Activated CD8-positive, alpha-beta memory T cell treated with anti-CD3 and anti-CD28 coated beads for 36 hours (primary cell): ENCODE measurements at regions not wholly inside any gene's neighbourhood (a gene's known extent, or its start where the extent isn't known, plus 50 kb on each side); places are given as distances from the start of the nearest gene placed in this dataset.

Experiments used
- CTCF ChIA-PET: fragments of 350-600 bp; sonication (Branson Sonifier 250); formaldehyde crosslinking; loops from one replicate; lab custom pipeline; 2021; ENCODE audit warnings: antibody characterized with exemption; lab: Charles Lee
- POLR2A ChIA-PET: fragments of 350-600 bp; sonication (Branson Sonifier 250); formaldehyde crosslinking; loops from one replicate; lab custom pipeline; 2021; ENCODE audit warnings: antibody characterized with exemption; lab: Charles Lee

DNA sequence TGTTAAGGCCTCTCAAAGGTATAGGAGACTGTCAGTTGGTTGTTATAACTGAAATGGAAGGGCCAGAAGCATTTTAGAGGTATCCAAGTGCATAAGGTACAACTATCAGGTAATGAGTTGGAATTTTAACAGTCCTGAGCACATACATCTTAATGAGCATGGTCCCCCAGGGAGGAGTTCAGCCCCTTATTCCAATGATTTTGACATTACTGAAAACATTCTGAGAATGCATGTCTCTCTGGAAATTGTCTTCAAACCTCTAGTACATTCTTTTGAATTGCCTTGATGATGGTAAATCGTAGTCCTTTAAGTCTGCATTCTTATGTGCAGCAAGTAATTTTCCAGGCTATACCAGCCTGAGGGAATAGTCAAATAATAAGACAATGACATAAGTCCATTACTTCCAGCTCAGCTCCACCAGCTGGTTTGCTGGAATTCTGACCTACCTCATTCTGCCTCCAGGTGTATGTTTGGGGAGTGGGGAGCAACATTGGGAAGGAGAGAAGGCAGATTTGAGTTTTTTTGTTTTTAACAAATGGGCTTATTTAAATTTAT, 239.2 kb downstream of the MSRB3 start:
- ChIA-PET POLR2A (no interaction called here), CTCF (no interaction called here)

DNA sequence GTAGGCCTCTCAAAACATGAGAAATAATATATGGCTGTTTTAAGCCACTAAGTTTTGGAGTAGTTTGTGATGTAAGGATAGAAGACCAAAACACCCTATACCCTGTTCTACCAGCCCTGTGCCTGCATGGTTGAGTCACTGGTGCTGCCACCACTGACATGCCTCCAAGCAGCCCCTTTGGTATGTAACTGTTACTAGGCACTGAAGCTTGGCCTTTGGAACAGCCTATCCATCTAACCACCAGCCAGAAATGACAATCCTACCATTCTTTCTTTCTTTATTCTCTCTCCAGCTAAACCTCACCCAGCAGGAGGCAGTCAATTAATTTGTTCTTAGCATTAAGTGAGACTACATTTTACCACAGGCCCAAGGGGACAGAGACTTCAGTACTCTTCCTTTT, 240.3 kb downstream of the MSRB3 start:
- ChIA-PET CTCF (no interaction called here), POLR2A (no interaction called here)

DNA sequence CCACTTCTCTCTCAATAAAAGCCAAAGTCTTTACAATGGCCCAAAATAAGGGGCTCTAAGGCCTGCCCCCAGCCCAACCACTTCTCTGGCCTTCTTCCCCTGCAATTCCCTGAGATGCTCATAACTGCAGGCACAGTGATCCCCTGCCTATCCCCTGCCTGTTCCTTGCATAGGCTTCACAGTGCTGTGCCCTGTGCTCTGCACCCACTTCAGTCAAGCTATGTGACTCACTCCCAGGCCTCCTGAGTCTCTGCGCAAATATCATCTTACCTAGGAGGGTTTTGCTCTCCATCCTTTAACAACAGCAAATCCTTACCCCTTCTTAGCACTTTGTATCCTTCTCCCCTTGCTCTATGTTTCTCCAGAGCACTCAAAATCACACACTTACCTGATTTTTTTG, 242.2 kb downstream of the MSRB3 start:
- CTCF ChIA-PET = no interaction called here
- POLR2A ChIA-PET = no interaction called here

DNA sequence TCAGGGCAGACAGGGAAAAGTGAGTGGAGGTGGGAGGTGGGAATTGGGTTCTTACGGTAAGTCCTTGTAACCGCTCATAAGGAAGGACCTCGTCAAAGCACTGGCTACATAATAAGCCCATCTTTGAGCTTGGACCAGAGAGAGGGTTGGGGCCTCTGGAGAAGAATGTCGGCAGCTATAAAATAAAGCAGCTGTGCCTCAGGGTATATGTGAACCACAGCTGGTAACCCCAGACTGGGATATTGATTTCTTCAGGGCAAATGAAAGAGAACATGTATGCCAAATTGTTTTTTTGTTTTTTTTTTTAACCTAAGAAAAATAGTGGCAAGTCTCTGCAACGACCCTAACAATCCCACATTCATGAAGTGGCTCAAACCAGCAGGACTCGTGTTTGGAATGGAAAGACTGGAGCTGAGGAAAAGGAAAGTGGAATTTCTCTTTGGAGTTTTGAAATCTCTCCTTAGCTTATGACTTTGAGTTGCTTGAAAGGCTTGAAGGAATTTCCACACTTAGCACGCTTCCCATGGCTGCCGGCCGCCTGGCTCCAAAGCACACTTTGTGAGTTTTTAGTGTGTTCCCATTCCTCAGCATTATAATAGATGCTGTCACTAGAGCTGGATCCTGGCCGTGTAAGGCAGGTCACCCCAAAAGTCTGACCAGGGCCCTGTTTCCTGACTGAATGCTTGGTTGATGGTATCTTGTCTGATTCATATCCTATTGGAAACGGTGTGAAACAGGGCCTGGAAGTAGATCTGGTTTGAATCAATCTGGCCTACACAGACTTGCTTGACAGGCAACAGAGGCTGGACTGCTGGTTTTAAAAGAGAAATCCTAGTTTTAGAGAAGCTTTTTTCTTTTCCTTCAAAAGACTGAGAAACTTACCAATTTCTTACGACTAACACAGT, 244.7 kb downstream of the MSRB3 start:
- ChIA-PET CTCF (no interaction called here), POLR2A (no interaction called here)

DNA sequence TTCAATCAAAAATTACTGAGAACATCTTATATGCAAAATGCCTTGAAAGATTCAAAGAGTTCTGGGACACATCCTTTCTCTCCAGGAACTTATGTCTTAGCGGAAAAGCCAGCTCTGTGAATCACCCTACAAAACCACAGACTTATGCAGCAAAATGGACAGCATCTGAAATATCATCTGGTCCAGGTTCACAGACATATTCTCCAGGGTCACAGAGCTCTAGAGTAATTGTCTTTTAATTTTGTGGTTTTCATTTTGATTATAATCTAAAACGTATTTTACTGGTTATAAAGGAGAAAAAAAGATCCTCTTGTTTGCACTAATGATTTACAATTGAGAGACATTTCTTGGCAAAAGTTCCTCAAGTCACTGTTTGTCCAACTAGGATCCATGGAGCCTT, 246.2 kb downstream of the MSRB3 start:
- CTCF ChIA-PET = no interaction called here

GRCh38 chr12:65525491-65526141, 247.1 kb downstream of the MSRB3 start:
- ChIA-PET CTCF (no interaction called here), POLR2A (no interaction called here)

More for the DNA sequence above, 246.2 kb downstream of the MSRB3 start:
- POLR2A ChIA-PET = no interaction called here

- ChIA-PET CTCF (no interaction called here), POLR2A (no interaction called here)
Observed at GRCh38 chr12:65526311-65526710, 247.8 kb downstream of the MSRB3 start.

- POLR2A ChIA-PET = no interaction called here
- CTCF ChIA-PET = no interaction called here
Observed at GRCh38 chr12:65528127-65528526, 249.6 kb downstream of the MSRB3 start.

DNA sequence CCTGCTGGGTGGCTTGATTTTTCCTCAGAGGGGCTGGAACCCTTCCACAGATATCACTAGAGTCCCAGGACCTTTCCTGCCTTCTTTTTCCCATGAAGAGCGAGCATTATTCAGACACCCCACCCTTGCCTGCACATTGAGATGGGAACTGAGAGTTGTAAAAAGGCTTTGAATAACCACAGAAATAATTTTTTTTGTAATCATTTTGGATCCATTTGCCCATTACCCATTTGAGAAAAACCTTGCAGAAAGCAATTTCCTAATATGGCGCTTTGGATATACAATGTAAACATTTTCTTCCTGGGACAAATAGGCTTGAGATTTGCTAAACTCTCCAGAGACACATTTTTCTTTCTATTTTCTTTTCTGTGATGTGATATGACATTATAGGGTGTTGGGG, 250.6 kb downstream of the MSRB3 start:
- POLR2A ChIA-PET = no interaction called here
- CTCF ChIA-PET = no interaction called here

DNA sequence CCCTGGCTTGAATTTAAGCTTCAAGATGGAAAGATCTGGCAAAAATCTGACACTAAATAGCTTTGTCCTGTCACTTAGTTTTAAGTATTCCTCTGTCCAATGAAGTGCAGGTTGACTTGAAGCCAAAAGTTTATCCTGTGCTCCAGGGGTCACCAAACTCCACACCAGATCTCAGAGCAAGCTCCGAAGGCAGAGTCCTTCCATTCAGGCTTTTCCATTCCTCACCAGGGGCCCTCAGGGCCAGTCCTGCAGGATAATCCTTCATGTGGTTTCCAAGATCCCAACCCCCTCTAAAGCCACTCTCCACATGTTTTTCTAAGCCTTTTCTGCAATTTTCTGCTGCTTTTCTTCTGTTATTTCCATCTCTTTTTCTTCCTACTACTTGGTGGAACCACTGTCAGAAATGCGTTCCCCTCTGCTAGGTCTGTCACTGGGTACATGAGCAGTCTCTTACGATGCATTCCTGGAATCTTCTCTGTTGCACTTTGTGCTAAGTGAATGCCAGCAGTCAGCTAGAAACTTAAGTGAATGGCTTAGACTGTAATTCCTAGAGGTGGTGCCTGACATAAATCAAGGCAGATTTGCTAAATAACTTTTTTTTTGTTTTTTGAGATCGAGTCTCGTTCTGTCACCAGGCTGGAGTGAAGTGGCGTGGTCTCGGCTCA, 251.4 kb downstream of the MSRB3 start:
- CTCF ChIA-PET = no interaction called here
- POLR2A ChIA-PET = no interaction called here

GRCh38 chr12:65532162-65532561, 253.7 kb downstream of the MSRB3 start:
- CTCF ChIA-PET = no interaction called here
- POLR2A ChIA-PET = no interaction called here

- ChIA-PET CTCF (no interaction called here), POLR2A (no interaction called here)
Observed at GRCh38 chr12:65532764-65533163, 254.3 kb downstream of the MSRB3 start.

DNA sequence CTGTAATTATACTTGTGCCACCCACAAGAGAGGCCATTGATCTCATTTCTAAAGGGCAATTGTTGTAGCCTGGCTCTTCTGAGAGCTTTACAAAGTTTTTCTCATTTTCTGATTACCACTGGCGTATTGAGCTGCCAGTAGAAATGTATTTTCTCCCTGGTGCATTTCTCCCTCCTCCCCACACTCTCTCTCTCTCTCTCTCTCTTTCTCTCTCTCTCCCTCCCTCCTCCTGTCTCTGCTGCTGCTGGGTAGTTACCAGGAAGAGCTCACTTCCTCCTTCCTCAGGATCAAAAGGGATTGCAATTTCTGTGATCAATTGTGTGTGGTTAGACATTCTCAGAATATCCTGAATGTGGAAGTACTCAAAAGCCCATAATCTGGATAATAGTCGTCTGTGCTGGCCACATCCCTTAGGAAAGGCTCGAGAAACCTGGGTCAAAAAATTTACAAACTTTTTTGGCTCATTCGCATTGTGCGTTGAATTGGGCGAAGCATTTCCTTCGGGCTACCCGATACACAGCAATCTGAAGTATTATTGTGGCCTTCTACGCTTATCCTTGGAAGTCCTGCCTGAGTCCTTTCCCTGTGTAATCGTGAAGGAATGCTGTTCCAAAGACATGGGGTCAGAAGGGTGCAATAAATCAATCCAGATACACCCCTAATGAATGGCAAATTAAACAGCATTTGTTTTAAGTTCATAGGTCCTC, 254.8 kb downstream of the MSRB3 start:
- POLR2A ChIA-PET = no interaction called here
- CTCF ChIA-PET = no interaction called here

DNA sequence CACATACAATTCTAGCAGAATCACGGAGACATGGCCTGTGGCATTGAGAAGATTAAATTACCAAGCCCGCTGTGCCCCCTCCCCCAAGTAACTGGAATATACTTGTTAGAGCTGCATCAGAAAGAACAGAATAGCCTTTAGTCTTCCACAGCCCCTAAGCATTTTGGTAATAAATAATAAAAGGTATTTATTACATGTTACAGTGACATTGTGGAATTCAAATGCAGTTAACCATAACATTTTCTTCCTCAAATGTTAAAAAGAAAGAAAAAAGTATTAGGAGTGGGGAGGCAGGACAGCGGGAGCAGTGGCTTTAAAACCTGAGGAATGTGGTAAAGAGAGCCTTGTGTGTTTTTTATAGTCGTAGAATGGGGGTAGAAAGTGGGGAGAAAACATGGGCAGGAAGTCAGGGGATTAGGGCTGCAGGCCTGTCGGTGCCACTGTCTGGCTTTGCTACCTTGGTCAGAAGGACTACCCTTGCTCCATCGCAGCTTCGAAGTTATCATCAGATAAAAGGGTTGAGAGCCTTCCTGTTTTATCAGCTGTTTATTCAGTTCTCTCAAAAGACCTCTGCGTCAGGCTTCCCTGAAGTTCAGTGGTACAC, 255.9 kb downstream of the MSRB3 start:
- CTCF ChIA-PET = no interaction called here
- POLR2A ChIA-PET = no interaction called here

DNA sequence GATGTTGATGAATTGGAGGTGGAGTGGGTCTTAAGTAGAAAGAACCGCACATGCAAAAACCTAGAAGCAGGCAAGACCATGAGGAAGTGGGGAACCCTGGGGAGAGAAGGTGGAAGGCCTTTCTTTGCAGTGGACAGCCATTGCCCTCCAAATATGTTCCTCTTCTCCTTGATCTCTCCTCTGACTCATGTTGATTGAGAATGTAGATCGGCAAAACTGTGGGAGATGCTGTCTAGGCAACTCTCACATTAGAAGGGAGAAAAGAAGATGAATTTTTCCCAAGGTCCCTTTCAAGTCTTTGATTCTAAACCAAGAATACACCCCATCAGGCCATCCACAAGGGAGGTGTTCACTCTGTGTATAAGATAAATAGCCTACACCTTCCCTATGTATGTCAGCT, 257.5 kb downstream of the MSRB3 start:
- ChIA-PET POLR2A (no interaction called here), CTCF (no interaction called here)

GRCh38 chr12:65536351-65536750, 257.9 kb downstream of the MSRB3 start:
- ChIA-PET POLR2A (no interaction called here), CTCF (no interaction called here)

DNA sequence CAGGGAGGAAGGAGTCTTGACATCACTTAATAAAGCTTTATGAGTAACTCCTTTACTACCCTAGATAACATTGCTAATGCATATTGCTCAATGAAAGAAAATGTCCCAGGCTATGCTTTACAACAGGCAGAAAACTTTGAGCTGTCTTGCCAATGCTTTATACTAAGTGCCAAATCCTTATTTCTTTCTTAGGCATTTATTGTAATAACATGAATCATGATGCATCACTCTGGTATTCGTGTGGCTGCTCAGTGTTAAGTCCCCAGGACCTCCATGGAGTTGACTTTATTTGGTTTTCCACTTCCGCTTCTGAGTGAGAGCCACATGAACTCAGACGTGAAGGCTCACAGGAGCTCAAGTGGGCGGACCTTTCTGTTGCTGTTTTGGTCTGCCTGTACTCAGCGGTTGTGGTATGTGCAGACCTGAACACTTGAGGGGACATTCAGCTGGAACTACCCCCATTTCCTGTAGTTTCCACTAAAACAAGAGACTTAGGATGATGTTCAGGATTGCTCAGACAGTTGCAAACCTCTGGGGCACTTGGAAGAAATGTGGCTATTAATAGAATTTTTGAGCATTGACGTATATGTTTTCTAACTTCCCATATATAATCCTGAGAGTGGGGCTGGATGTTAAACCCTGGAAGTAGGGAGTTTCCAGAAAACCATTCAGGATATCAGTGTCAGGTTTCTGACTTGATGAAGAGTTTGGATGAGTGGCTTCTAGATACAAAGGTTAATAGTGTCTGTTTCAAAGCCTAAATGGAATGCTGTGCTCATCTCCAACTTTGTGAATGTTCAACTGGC, 258.6 kb downstream of the MSRB3 start:
- ChIA-PET CTCF (no interaction called here), POLR2A (no interaction called here)

- ChIA-PET POLR2A (no interaction called here), CTCF (no interaction called here)
Observed at GRCh38 chr12:65537978-65538377, 259.5 kb downstream of the MSRB3 start.

DNA sequence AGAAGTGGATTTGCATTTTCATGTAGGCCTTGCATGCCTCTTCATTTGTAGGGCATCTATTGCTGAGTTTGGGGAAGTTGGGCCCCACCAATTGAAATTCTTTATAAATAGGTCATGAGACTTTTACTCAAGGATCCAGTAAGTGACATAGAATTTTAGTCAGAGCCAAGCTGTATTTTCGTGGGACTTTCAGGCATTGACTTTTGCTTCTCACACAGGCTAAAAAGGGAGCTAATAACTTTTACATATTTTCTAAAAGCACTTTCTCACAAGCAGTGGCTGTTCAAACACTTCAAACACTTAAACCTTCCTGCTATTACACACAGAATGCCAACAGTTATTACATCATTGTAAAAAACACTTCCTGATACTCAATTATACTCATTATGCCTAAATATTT, 260.5 kb downstream of the MSRB3 start:
- ChIA-PET CTCF (no interaction called here), POLR2A (no interaction called here)
